ENCODE measurements at regions not wholly inside any gene's neighbourhood (a gene's known extent, or its start where the extent isn't known, plus 50 kb on each side); places are given as distances from the start of the nearest gene placed in this dataset.
"Not testable (repeated sequence)": the region's sequence is repeated elsewhere in the genome, so short reads cannot be mapped to it uniquely, and the experiment has no call there.

- TF ChIP-seq, protein P1, sequence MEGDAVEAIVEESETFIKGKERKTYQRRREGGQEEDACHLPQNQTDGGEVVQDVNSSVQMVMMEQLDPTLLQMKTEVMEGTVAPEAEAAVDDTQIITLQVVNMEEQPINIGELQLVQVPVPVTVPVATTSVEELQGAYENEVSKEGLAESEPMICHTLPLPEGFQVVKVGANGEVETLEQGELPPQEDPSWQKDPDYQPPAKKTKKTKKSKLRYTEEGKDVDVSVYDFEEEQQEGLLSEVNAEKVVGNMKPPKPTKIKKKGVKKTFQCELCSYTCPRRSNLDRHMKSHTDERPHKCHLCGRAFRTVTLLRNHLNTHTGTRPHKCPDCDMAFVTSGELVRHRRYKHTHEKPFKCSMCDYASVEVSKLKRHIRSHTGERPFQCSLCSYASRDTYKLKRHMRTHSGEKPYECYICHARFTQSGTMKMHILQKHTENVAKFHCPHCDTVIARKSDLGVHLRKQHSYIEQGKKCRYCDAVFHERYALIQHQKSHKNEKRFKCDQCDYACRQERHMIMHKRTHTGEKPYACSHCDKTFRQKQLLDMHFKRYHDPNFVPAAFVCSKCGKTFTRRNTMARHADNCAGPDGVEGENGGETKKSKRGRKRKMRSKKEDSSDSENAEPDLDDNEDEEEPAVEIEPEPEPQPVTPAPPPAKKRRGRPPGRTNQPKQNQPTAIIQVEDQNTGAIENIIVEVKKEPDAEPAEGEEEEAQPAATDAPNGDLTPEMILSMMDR (IDR thresholded peaks at IDR 0.05; ENCODE audit: low read depth, low read length): no peak
These were observed 210.1 kb upstream of the RIMS1 start for GRCh38 chr6:71676298-71676697.

DNA sequence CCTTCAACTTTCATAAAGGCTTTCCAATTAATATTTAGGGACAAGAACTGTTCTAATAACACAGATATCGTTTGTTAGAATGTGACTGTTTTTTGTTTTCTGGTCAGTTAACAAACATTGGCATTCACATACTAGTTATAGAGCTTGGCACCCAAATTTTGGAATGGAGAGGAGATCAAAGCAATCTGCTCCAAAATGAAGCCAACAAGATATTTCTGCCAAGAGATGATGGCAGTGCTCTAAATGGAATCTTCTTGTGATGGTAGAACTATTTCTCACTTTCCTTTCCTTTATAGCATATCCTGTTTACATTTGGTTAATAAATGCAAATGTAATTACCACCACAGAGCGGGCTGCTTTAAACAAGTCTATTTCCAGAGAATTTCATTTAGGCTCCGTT is 208.3 kb upstream of the RIMS1 start:
- TF ChIP-seq, protein P1 (IDR thresholded peaks at IDR 0.05; ENCODE audit: low read depth, low read length): no peak
- H3K4me3 ChIP-seq (ENCODE audit: low read depth, low read length): no peak overlapping the region

More at GRCh38 chr6:71676298-71676697, 210.1 kb upstream of the RIMS1 start:
- no peak overlapping the region for H3K4me3 ChIP-seq (ENCODE audit: low read depth, low read length)

DNA sequence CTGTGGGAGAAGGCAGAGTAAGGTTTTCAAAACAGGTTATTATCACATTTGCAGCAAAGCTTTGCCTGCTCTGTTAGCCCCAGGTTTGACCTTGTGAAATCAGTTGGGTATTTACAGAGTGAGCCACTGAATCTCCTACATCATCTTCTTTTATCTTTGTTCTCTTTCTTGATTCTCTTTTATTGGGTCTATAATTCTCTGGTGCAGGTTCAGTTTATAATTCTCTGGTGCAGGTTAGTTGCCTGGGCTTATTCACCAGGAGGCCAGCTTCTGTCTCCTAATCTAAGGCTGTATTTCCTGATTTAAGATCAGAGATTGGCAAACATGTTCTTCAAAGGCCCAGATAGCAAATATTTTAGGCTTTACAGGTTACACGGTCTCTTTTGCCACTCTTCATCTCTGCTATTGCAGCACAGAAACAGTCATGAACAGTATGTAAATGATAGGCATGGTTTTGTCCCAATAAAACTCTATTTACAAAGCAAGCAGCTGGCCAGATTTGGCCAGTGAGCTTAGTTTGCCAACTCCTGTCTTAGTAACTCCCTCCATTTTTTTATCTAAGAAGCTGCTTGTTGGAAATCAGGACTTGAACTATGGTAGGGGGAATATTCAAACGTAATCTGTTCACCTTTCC is 205.0 kb upstream of the RIMS1 start:
- TF ChIP-seq, protein P1 (IDR thresholded peaks at IDR 0.05; ENCODE audit: low read depth, low read length): no peak

GRCh38 chr6:71686021-71686677 is 200.2 kb upstream of the RIMS1 start:
- not testable (repeated sequence) for H3K4me3 ChIP-seq (ENCODE audit: low read depth, low read length)

More for the DNA sequence above, 205.0 kb upstream of the RIMS1 start:
- H3K4me3 ChIP-seq (ENCODE audit: low read depth, low read length): no peak overlapping the region

DNA sequence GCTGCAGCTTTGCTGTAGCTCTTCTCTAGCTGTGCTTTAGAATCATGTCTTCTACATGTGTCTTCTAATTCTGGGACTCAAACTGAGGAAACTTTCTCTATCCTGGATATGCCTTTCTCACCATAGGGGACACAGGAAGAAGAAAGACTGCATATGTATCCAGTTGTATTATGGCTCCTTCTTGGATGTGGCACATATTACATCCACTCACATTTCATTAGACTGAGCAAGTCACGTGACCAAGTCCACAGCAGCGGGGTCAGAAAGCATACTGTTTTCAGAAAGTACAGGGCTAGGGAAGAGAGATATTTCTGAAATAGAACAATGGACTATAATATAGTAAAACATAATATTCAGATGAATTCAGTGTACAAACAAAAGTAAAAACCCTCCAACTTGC is 187.6 kb upstream of the RIMS1 start:
- no peak overlapping the region for H3K4me3 ChIP-seq (ENCODE audit: low read depth, low read length)
- TF ChIP-seq, protein P1 (IDR thresholded peaks at IDR 0.05; ENCODE audit: low read depth, low read length): no peak

DNA sequence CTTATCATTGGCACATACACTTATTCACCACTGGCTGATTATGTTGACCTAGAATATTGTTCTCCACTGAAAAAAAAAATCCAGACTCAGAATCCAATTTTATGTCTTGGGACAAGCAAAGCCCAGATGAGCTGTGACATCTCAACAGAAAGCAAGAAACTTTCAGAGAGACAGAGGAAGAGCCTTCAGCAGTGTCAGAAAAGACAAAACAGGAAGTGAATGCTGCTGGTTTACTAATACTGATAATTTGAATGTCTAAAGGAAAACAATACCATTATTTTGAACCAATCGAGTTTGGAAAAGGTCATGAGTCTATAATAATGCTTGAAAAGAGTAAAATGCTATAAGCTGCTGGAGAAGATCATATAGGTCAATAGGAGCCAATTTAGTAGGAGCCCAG is 179.8 kb upstream of the RIMS1 start:
- TF ChIP-seq, protein P1 (IDR thresholded peaks at IDR 0.05; ENCODE audit: low read depth, low read length): no peak
- H3K4me3 ChIP-seq (ENCODE audit: low read depth, low read length): no peak overlapping the region

DNA sequence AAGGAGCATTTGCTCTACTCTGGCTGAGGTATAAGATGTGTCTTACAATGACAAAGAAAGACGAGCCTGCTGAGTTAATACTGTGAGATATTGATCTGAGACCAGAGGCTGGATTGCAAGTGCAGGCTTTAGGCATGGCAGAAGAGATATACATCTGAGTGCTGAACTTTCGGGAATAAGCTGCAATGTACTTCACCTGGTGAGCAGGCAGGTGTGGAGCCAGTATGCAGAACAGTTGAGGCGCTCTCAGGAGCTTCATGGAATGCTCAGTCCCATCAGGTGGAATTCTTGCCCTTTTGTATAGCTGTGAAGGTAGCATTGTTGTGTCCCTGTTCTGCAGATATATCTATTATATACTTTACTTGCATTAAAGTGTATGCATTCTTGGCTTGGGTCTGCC is 179.3 kb upstream of the RIMS1 start:
- TF ChIP-seq, protein P1 (IDR thresholded peaks at IDR 0.05; ENCODE audit: low read depth, low read length): no peak
- H3K4me3 ChIP-seq (ENCODE audit: low read depth, low read length): no peak overlapping the region

Measured in WI38 (cell line).